HEK293 (cell line): ENCODE measurements at regions not wholly inside any gene's neighbourhood (a gene's known extent, or its start where the extent isn't known, plus 50 kb on each side); places are given as distances from the start of the nearest gene placed in this dataset.

Source experiments
- CTCF ChIA-PET: fragments of 350-600 bp; formaldehyde crosslinking; extraction: SDS; loops from one replicate; lab custom pipeline; 2021; ENCODE audit warnings: antibody characterized with exemption; lab: Yijun Ruan, JAX
- POLR2A ChIA-PET: fragments of 300-600 bp; formaldehyde crosslinking; extraction: SDS; loops from one replicate; lab custom pipeline; 2020; ENCODE audit warnings: antibody characterized with exemption, inconsistent platforms; lab: Yijun Ruan, JAX
- H3K27ac ChIP-seq: fragments of 200-500 bp; sonication (Bioruptor generic); 2 replicates; pipeline ENCODE4 v1.5.1; 2014; ENCODE audit warnings: low read depth, low read length, control low read depth, inconsistent platforms; ENCODE audit errors: extremely low read depth
- H3K36me3 ChIP-seq, 2 experiments: fragments of 200-500 bp in 1 of 2; sonication (Bioruptor generic) in 1 of 2; 1 replicate in 1 of 2; 2 replicates in 1 of 2; pipeline ENCODE4 v1.5.1; 2014 to 2017; ENCODE audit warnings: inconsistent platforms in 2 of 2, low read length in 2 of 2; ENCODE audit not compliant: control insufficient read depth in 2 of 2, insufficient read depth in 1 of 2
- H3K4me1 ChIP-seq: fragments of 200-500 bp; sonication (Bioruptor generic); 2 replicates; pipeline ENCODE4 v1.5.1; 2014; ENCODE audit warnings: mild to moderate bottlenecking, low read length, inconsistent platforms; ENCODE audit not compliant: control insufficient read depth, insufficient read depth
- H3K4me3 ChIP-seq: 2 replicates; pipeline ENCODE4 v1.5.1; 2011; ENCODE audit warnings: low read depth, mild to moderate bottlenecking, control low read depth, low read length, moderate library complexity
- H3K9me3 ChIP-seq: fragments of 200-500 bp; sonication (Bioruptor generic); 2 replicates; pipeline ENCODE4 v1.5.1; 2014; ENCODE audit warnings: low read depth, low read length, inconsistent platforms; ENCODE audit not compliant: control insufficient read depth, insufficient read depth
- TRIM28 ChIP-seq: IDR thresholded peaks from 2 replicates; pipeline ENCODE4 v1.6.1; 2011; ENCODE audit warnings: low read length, control low read depth, borderline replicate concordance
- ZIC2 ChIP-seq: fragments of 450-650 bp; formaldehyde crosslinking; IDR thresholded peaks from 2 replicates; pipeline ENCODE4 v1.5.1; 2016; ENCODE audit warnings: missing biosample characterization, missing genetic modification characterization
- ZNF274 ChIP-seq, 2 experiments: fragments of 200-500 bp in 1 of 2; fragments of 450-650 bp in 1 of 2; sonication (Bioruptor generic) in 1 of 2; formaldehyde crosslinking in 1 of 2; IDR thresholded peaks; 2 replicates each; pipeline versions ENCODE4 v1.5.1 to v1.6.1; 2014 to 2016; ENCODE audit warnings: borderline replicate concordance in 1 of 2, inconsistent platforms in 1 of 2, low read length in 1 of 2, missing biosample characterization in 1 of 2, missing genetic modification characterization in 1 of 2
- ZNF302 ChIP-seq: fragments of 450-650 bp; formaldehyde crosslinking; IDR thresholded peaks from 2 replicates; pipeline ENCODE4 v1.5.1; 2016; ENCODE audit warnings: missing biosample characterization, missing genetic modification characterization, low read depth
- ZNF341 ChIP-seq: fragments of 450-650 bp; formaldehyde crosslinking; IDR thresholded peaks from 2 replicates; pipeline ENCODE4; 2016; ENCODE audit warnings: low read depth, missing biosample characterization, missing genetic modification characterization
- ZNF530 ChIP-seq: fragments of 450-650 bp; formaldehyde crosslinking; IDR thresholded peaks from 2 replicates; pipeline ENCODE4 v1.5.1; 2016; ENCODE audit warnings: low read depth, missing biosample characterization, missing genetic modification characterization
- ZNF596 ChIP-seq: fragments of 450-650 bp; IDR thresholded peaks from 2 replicates; pipeline ENCODE4 v1.5.0; 2018; ENCODE audit warnings: missing biosample characterization, mild to moderate bottlenecking, missing genetic modification characterization, moderate library complexity
- ZNF600 ChIP-seq: fragments of 450-650 bp; formaldehyde crosslinking; IDR thresholded peaks from 2 replicates; pipeline ENCODE4 v1.5.1; 2016; ENCODE audit warnings: missing biosample characterization, missing genetic modification characterization
- ZNF654 ChIP-seq: fragments of 450-650 bp; formaldehyde crosslinking; IDR thresholded peaks from 2 replicates; pipeline ENCODE4 v1.5.1; 2016; ENCODE audit warnings: low read depth, missing biosample characterization, missing genetic modification characterization
- ZNF768 ChIP-seq: fragments of 450-650 bp; formaldehyde crosslinking; IDR thresholded peaks from 2 replicates; pipeline ENCODE4 v1.5.1; 2018; ENCODE audit warnings: missing biosample characterization, mild to moderate bottlenecking, missing genetic modification characterization
- ZSCAN23 ChIP-seq: fragments of 450-650 bp; formaldehyde crosslinking; IDR thresholded peaks from 2 replicates; pipeline ENCODE4 v1.5.1; 2016; ENCODE audit warnings: missing biosample characterization, missing genetic modification characterization
- TF ChIP-seq, protein P1 (sequence below): fragments of 450-650 bp; formaldehyde crosslinking; IDR thresholded peaks from 2 replicates; pipeline ENCODE4 v1.5.1; 2017; ENCODE audit warnings: missing biosample characterization, missing genetic modification characterization

DNA sequence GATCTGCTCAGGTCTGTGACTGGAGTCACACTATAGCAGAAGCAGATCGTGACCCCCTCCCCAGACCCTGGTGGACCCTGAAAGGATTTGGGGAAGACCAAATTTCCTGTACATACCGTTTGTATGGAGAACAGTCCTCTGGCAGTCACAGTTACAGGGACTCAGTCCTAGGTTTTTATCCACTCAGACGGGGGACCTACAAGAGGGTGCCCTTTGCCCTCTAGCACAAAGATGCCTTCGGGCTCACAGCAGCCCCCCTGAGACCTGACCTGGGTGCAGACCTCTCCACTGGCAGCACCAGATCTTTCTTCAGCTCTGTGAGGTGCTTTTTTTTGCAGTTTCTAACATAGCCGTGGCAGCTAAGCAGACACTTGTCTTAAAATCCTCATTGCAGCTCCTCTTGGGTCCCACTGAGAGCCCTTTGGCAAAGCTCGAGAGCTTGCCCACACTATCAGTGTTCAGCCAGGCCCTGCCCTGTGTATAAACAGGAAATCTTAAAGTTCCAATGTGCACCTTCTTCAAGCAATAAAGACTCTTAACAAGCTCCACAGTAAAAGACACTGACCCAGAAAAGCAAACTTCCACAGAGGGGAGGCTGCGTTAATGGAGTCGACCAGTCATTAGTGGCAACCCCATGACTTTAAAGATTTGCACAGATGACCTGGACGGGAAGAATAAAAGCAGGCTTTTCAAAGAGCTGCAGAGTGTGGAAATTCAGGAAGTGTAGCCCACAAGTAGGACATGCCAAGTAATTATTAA, 71.8 kb upstream of the LHFPL2 start:
- Histone ChIP-seq H3K9me3 (no peaks in the 10 kb centered on the region), H3K4me1 (no peaks in the 10 kb centered on the region; the same call in 1 of the 2 replicates), H3K4me3 (no peak overlapping the region), H3K27ac (no peak overlapping the region; the same call in 1 of the 2 replicates), H3K36me3 (no peaks in the 10 kb centered on the region)
- ChIA-PET CTCF (interaction anchor here (1.0 to 1.3 kb wide), 2 partner anchors 60 to 247 kb away, joined by 3 read pairs; no protein-coding TSS in a partner anchor), POLR2A (no interaction called here)
- no peak for TF ChIP-seq ZNF600 (tag by site-specific recombination)
- no peak for TF ChIP-seq ZNF654 (tag by site-specific recombination)
- no peak for TF ChIP-seq ZNF768 (tag by site-specific recombination)

DNA sequence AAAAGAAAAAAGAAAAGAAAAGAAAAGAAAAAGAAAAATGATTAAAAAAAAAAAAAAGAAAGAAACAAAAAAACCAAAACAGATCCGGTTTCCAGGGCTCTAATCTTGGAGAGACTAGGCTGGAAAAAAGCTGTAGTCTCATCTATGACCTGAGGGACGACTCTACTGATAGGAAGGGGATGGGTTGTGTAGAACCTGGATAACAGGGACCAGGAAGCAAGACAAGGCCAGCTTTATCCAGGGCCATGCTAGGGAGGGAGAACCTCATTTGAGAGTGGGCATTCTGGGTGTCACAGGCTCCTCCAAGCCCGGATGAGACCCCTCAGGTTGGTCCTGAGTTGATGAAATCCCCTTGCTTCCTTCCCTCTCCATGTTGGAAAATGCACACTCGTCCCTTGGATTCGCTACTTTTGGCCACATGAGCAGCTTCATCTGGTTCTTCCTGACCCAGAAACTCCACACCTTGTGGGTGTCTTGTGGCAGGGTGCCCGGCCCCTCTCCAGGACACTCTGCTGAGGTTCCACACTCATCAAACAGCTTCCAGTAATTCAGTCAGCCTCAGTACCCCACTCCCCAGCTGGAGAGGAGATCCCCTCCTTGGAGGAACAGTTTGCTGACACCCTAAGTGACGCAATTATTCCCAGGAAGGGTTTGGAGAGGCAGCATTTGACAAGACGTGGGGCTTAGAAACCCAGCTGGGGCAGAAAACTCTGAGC, 71.1 kb upstream of the LHFPL2 start:
- no peak overlapping the region for H3K27ac ChIP-seq
- H3K36me3 ChIP-seq, result no peaks in the 10 kb centered on the region
- POLR2A ChIA-PET, result no interaction called here
- no peaks in the 10 kb centered on the region; the same call in 1 of the 2 replicates for H3K4me1 ChIP-seq
- no peak overlapping the region for H3K4me3 ChIP-seq
- H3K9me3 ChIP-seq, result no peaks in the 10 kb centered on the region
- TF ChIP-seq ZIC2, result peak; percentile 41
- TF ChIP-seq TRIM28, result no peak
- CTCF ChIA-PET, result interaction anchor here (1.3 kb wide), 1 partner anchor 61 kb away, joined by 3 read pairs; no protein-coding TSS in a partner anchor

DNA sequence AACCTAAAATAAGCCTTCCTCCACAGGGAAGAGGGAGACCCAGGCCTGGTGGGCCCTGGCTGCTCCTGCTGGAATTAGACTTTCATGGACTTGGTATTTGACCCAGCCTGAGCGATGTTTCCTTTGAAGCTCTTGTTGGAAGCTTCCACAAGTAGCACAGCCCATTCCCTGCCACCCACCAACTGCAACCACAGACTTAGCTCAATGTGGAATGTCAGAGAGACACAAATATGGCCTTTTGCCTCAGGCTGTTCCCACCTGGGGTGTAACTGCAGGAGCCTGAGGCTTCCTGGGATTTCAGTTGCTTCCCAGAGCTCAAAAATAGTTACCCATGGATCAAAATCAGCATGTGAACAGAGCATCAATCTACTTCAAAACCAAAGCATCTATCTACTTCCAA, 70.3 kb upstream of the LHFPL2 start:
- Histone ChIP-seq H3K4me3 (no peak overlapping the region), H3K9me3 (no peaks in the 10 kb centered on the region), H3K36me3 (no peaks in the 10 kb centered on the region), H3K27ac (no peak overlapping the region), H3K4me1 (no peaks in the 10 kb centered on the region; the same call in 1 of the 2 replicates)
- ChIA-PET POLR2A (no interaction called here), CTCF (no interaction called here)
- no peak for TF ChIP-seq ZNF302 (tag by site-specific recombination)
- TF ChIP-seq ZIC2, result peak; percentile 85

DNA sequence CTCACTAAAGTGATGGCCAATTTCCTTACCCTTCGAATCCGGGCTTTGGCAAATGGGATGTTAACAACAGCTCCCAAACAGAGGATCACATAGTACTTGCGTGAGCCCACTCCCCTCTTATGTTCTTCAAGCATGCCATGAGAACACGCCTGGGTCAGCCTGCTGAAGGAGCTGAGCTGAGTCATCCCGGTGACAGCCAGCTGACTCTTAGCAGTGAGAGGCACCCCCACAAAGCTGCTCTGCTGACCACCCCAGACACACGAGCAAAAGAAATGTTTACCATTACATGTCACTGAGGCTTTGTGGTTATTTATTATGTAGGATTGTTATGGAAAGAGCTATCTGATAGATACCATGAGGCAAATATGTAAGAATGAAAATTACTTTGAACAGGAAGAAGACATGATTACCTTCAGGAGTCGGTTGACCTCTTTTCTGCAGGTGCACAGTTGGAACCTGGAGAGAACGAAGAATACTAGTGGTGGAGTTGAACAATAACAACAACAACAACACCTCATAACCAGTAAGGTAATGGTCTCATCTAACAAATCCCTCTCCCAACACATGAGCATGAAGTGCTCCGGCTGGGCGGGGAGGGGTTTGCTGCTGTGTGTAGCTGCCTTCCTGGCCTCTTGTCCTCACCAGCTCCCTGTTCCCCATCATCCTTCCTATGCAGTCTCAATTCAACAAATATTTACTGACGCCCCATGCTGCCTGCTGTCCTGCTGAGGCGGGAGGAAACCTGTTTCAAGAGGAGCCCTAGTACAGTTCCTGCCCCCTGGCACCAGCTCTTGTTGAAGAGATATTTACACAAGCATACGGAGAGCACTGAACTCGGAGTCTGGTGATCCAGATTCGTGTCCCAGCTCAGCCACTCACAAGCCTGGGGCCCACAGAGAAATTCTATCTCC, 69.4 kb upstream of the LHFPL2 start:
- Histone ChIP-seq H3K27ac (no peak overlapping the region), H3K9me3 (no peaks in the 10 kb centered on the region), H3K4me1 (no peaks in the 10 kb centered on the region; the same call in 1 of the 2 replicates), H3K36me3 (no peaks in the 10 kb centered on the region), H3K4me3 (no peak overlapping the region)
- no peak for TF ChIP-seq ZNF530
- TF ChIP-seq ZNF274 (IDR thresholded peaks at IDR 0.05; ENCODE audit: low read length), result no peak
- no peak for TF ChIP-seq ZNF274 (tag by site-specific recombination; IDR thresholded peaks at IDR 0.05; ENCODE audit: borderline replicate concordance)
- TF ChIP-seq ZIC2, result peak; percentile 53
- TF ChIP-seq ZSCAN23, result no peak
- no peak for TF ChIP-seq ZNF596 (tag by site-specific recombination)
- no peak for TF ChIP-seq ZNF341
- TF ChIP-seq, protein P1, sequence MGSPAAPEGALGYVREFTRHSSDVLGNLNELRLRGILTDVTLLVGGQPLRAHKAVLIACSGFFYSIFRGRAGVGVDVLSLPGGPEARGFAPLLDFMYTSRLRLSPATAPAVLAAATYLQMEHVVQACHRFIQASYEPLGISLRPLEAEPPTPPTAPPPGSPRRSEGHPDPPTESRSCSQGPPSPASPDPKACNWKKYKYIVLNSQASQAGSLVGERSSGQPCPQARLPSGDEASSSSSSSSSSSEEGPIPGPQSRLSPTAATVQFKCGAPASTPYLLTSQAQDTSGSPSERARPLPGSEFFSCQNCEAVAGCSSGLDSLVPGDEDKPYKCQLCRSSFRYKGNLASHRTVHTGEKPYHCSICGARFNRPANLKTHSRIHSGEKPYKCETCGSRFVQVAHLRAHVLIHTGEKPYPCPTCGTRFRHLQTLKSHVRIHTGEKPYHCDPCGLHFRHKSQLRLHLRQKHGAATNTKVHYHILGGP (tag by site-specific recombination), result no peak
- ChIA-PET POLR2A (no interaction called here), CTCF (no interaction called here)
